ENCODE measurements at regions not wholly inside any gene's neighbourhood (a gene's known extent, or its start where the extent isn't known, plus 50 kb on each side); places are given as distances from the start of the nearest gene placed in this dataset.

- TF ChIP-seq CTCF (conservative IDR thresholded peaks at IDR 0.05) (no peak), EZH2 (IDR thresholded peaks at IDR 0.05; ENCODE audit: low read depth) (no peak)
Observed at GRCh38 chr10:83978681-83979383, 160.5 kb upstream of the GHITM start.
